SK-N-MC (cell line): ENCODE measurements at regions not wholly inside any gene's neighbourhood (a gene's known extent, or its start where the extent isn't known, plus 50 kb on each side); places are given as distances from the start of the nearest gene placed in this dataset.

Experiments used
- EZH2 ChIP-seq: fragments of 200-600 bp; sonication (generic); IDR thresholded peaks from one replicate; pipeline ENCODE4 v1.6.1; 2017; ENCODE audit warnings: antibody characterized with exemption
- FOXP2 ChIP-seq: optimal IDR thresholded peaks from 2 replicates; pipeline ENCODE3; 2011; ENCODE audit warnings: mild to moderate bottlenecking, moderate library complexity; ENCODE audit not compliant: insufficient read depth; ENCODE audit errors: extremely low read length, control extremely low read depth
- POLR2AphosphoS5 ChIP-seq: IDR thresholded peaks from 2 replicates; pipeline ENCODE4 v1.6.1; 2012; ENCODE audit warnings: mild to moderate bottlenecking, low read depth, low read length, borderline replicate concordance

DNA sequence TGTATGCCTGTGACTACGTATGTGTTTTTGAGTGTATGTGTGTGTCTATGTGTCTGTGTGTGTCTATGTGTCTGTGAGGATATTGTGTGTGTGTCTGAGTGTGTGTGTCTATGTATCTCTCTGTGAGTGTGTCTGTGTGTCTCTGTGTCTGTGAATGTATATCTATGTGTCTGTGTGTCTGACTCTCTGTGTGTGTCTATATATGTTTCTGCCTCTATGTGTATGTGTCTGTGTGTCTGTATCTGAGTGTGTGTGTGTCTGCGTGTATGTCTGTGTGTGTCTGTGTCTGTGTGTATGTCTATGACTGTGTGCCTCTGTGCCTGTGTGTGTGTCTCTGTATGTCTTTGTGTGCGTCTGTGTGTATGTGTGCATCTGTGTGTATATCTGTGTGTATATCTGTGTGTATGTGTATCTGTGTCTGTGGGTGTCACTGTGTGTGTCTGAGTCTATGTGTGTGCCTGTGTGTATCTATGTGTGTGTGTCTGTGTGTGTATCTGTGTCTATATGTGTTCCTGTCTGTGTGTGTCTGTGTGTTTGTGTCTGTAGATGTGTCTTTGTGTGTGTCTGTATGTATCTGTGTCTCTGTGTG is 172.7 kb downstream of the MYCN start:
- TF ChIP-seq EZH2 (no peak), POLR2AphosphoS5 (no peak), FOXP2 (no peak)
